ENCODE measurements at regions not wholly inside any gene's neighbourhood (a gene's known extent, or its start where the extent isn't known, plus 50 kb on each side); places are given as distances from the start of the nearest gene placed in this dataset.

DNA sequence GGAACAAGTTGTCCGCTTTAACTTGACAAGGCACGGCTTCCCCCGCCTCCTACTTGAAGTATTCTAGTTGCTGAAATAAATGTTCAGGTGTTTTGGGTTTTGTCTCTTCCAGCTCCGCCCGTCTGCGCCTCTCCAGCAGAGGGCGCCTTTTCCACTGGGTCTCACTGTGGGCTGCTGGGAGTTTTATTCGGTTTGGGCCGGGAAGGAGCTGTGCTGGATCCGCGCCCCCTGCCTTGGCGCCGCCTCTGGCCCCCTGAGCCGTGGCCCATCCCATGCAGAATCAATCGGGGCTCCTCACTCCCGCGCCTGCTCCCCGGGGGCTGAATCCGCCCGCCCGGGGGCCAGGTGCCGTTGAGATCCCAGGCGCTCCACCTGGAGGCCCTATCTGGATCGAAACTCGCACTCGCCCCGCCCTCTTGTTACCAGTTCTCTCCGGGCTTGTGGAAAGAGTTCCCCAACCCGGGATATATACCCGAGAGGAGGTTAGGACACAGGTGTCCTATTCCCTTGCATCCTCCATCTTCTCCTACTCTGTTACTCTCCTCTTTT lies 51.0 kb upstream of the TCF21 start:
- TF ChIP-seq POLR2A (IDR thresholded peaks at IDR 0.05): no peak
- TF ChIP-seq, protein P1, sequence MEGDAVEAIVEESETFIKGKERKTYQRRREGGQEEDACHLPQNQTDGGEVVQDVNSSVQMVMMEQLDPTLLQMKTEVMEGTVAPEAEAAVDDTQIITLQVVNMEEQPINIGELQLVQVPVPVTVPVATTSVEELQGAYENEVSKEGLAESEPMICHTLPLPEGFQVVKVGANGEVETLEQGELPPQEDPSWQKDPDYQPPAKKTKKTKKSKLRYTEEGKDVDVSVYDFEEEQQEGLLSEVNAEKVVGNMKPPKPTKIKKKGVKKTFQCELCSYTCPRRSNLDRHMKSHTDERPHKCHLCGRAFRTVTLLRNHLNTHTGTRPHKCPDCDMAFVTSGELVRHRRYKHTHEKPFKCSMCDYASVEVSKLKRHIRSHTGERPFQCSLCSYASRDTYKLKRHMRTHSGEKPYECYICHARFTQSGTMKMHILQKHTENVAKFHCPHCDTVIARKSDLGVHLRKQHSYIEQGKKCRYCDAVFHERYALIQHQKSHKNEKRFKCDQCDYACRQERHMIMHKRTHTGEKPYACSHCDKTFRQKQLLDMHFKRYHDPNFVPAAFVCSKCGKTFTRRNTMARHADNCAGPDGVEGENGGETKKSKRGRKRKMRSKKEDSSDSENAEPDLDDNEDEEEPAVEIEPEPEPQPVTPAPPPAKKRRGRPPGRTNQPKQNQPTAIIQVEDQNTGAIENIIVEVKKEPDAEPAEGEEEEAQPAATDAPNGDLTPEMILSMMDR (IDR thresholded peaks at IDR 0.05): peak; percentile 28 to 58 (median 46)

Data from heart left ventricle (tissue), 13 donors.